Lower lobe of right lung (tissue), 2 donors: ENCODE measurements at regions not wholly inside any gene's neighbourhood (a gene's known extent, or its start where the extent isn't known, plus 50 kb on each side); places are given as distances from the start of the nearest gene placed in this dataset.

Experiments
- ATAC-seq, 2 donors: fragments of 200-7000 bp; cut with Tn5 transposase; one replicate each; pipeline ENCODE4 v1.9.1; 2020 to 2022; ENCODE audit warnings: mild to moderate bottlenecking in 2 of 2, moderate library complexity in 2 of 2
- DNase-seq: peaks from one replicate; pipeline ENCODE4 v3.0.0-alpha.2; 2020
- H3K27ac ChIP-seq: fragments of 200-600 bp; one replicate; pipeline ENCODE4 v1.8.0; 2022
- H3K27me3 ChIP-seq: fragments of 200-600 bp; one replicate; pipeline ENCODE4 v1.8.0; 2022; ENCODE audit warnings: low read depth
- H3K36me3 ChIP-seq: fragments of 200-600 bp; one replicate; pipeline ENCODE4 v1.8.0; 2022; ENCODE audit warnings: mild to moderate bottlenecking
- H3K4me1 ChIP-seq: fragments of 200-600 bp; one replicate; pipeline ENCODE4 v1.8.0; 2022
- H3K4me3 ChIP-seq: fragments of 200-600 bp; one replicate; pipeline ENCODE4 v1.8.0; 2022; ENCODE audit warnings: mild to moderate bottlenecking
- H3K9me3 ChIP-seq: fragments of 200-600 bp; one replicate; pipeline ENCODE4 v1.8.0; 2022
- intact Hi-C: fragments of 100-400 bp; cut with DNase I; formaldehyde crosslinking; loops from one replicate; pipeline ENCODE4 v1.11.0; 2022
- TF ChIP-seq, protein P1 (sequence below): fragments of 200-600 bp; IDR thresholded peaks from one replicate; pipeline ENCODE4 v1.8.0; 2022; ENCODE audit warnings: antibody characterized with exemption, mild to moderate bottlenecking
- donor health status: DM: no; HTN: yes; CAD: no; lungs with severe emphysema.

DNA sequence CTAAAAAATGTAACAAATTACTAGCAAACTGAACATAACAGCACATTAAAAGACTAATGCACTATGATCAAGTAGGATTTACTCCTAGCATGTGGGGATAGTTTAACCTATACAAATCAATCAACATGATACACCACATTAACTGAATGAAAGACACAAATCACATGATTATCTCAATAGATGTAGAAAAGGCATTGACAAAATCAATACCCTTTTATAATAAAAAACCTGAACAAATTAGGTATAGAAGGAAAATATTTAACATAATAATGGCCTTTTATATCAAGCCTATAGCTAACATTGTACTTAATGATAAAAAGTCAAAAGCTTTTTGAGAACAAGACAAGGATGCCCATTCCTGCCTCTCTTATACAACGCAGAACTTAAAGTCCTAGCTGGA lies 540.0 kb downstream of the RERGL start:
- H3K4me1 ChIP-seq, result no peaks in the 10 kb centered on the region
- H3K36me3 ChIP-seq, result no peaks in the 10 kb centered on the region
- TF ChIP-seq, protein P1, sequence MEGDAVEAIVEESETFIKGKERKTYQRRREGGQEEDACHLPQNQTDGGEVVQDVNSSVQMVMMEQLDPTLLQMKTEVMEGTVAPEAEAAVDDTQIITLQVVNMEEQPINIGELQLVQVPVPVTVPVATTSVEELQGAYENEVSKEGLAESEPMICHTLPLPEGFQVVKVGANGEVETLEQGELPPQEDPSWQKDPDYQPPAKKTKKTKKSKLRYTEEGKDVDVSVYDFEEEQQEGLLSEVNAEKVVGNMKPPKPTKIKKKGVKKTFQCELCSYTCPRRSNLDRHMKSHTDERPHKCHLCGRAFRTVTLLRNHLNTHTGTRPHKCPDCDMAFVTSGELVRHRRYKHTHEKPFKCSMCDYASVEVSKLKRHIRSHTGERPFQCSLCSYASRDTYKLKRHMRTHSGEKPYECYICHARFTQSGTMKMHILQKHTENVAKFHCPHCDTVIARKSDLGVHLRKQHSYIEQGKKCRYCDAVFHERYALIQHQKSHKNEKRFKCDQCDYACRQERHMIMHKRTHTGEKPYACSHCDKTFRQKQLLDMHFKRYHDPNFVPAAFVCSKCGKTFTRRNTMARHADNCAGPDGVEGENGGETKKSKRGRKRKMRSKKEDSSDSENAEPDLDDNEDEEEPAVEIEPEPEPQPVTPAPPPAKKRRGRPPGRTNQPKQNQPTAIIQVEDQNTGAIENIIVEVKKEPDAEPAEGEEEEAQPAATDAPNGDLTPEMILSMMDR, result no peak
- ATAC-seq (no peak), DNase-seq (no peak)
- no peak overlapping the region for H3K27ac ChIP-seq
- H3K9me3 ChIP-seq, result no peaks in the 10 kb centered on the region
- H3K27me3 ChIP-seq, result no peaks in the 10 kb centered on the region
- no peak overlapping the region for H3K4me3 ChIP-seq
- intact Hi-C loops, result no loop called here

DNA sequence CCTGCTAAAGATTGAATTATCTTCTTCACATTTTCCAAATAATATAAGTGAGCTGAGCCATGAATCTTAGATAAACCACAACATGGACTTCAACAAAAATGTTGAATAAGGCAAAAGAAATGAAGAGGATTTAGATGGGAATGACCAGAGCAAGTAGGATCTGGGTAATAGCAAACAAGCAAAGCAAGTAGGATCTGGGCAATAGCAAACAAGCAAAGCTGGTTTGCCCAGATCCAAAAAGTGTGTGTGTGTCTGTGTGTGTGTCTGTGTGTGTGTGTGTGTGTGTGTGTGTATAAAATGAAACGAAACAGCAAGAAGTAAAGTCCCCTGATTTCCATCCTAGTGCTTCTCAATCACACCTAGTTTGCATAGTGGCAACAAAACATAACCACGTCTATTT lies 549.1 kb downstream of the RERGL start:
- peaks cover 6% of the 10 kb centered on the region for H3K9me3 ChIP-seq
- no peak for DNase-seq
- no peaks in the 10 kb centered on the region for H3K36me3 ChIP-seq
- intact Hi-C loops, result no loop called here
- TF ChIP-seq, protein P1, result no peak
- no peak overlapping the region for H3K27ac ChIP-seq
- no peak for ATAC-seq
- no peaks in the 10 kb centered on the region for H3K4me1 ChIP-seq
- H3K27me3 ChIP-seq, result no peaks in the 10 kb centered on the region
- H3K4me3 ChIP-seq, result no peak overlapping the region

DNA sequence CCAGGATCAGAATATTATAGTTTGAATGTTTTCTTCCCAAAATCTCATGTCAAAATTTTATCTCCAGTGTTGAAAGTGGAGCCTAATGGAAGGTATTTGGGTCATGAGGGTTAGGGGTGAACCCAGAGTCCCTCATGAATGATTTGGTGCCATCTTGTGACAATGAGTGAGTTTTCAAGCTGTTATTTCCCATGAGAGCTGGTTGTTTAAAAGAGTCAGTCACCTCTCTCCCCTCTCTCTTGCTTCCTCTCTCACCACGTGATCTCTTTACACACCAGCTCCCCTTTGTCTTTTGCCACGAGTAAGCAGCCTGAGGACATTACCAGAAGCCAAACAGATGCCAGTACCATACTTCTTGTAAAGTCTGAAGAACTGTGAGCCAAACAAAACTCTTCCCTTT lies 561.6 kb downstream of the RERGL start:
- intact Hi-C loops, result no loop called here
- Histone ChIP-seq H3K27ac (no peak overlapping the region), H3K4me3 (no peak overlapping the region), H3K4me1 (no peaks in the 10 kb centered on the region), H3K9me3 (no peaks in the 10 kb centered on the region), H3K27me3 (no peaks in the 10 kb centered on the region), H3K36me3 (no peaks in the 10 kb centered on the region)
- TF ChIP-seq, protein P1, result no peak
- DNase-seq (no peak), ATAC-seq (no peak)

DNA sequence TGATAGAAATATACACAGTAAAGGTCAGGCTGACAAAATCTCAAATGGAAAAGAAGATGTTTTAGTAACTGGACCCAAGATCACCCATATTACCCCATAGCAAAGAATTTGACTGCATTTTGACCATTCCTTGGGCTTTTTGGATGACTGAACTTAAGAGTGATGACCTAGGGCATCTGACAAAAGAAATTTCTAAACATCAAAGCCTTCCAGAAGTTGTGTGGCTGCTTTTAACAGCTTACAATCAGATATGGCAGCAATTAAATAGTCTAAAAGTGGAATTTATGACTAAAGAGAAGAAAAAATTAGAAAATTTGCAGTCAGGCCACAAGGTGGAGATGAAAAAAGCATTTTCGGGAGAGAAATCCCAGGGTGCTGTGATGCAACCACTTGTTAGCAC lies 563.0 kb downstream of the RERGL start:
- Histone ChIP-seq H3K27ac (no peak overlapping the region), H3K4me3 (no peak overlapping the region), H3K4me1 (no peaks in the 10 kb centered on the region), H3K27me3 (no peaks in the 10 kb centered on the region), H3K36me3 (no peaks in the 10 kb centered on the region), H3K9me3 (no peaks in the 10 kb centered on the region)
- TF ChIP-seq, protein P1, result no peak
- ATAC-seq (no peak), DNase-seq (no peak)
- intact Hi-C loops, result no loop called here

DNA sequence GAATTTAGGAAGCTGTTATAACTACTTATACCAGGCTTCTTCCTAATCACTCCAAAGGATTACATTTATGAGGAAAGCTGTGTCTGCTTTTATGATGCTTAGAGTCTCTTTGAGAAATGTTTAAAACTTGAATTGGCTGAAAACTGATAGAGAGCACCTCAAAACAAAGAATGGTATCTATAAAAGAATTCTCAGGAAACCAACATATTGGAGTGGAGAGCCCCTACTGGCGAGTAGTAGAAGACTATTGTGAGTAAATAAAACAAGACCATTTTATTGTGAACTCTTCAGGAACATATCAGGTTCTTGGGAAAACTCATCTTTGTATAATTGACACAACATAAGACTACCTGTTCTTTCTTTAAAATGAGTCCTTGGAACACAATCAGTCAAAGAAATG lies 578.6 kb downstream of the RERGL start:
- TF ChIP-seq, protein P1, result no peak
- H3K4me1 ChIP-seq, result no peaks in the 10 kb centered on the region
- DNase-seq (no peak), ATAC-seq (no peak)
- H3K9me3 ChIP-seq, result no peaks in the 10 kb centered on the region
- no peak overlapping the region for H3K27ac ChIP-seq
- intact Hi-C loops, result no loop called here
- H3K4me3 ChIP-seq, result no peak overlapping the region
- H3K36me3 ChIP-seq, result no peaks in the 10 kb centered on the region
- no peaks in the 10 kb centered on the region for H3K27me3 ChIP-seq

DNA sequence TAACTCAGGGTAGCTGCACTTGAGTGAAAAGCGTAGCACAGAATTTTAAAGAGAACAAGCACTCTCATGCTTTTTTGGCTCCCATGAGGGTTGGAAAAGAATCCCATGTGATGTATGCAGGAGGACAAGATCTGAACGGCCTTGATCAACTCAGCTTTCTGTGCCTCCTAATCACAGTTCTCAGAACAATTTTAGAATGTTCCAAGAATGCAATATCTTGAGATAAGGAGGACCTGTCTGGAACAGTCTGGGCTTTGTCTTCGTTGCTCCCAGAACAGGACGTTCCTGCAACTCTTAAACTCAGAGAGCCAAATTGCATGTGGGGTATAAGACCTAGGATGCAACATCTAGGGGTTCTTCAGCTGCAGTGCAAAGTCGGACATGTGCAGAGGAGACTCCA lies 582.7 kb downstream of the RERGL start:
- ATAC-seq (no peak), DNase-seq (no peak)
- H3K4me3 ChIP-seq, result no peak overlapping the region
- no peaks in the 10 kb centered on the region for H3K4me1 ChIP-seq
- TF ChIP-seq, protein P1, result no peak
- intact Hi-C loops, result no loop called here
- H3K27ac ChIP-seq, result no peak overlapping the region
- H3K27me3 ChIP-seq, result no peaks in the 10 kb centered on the region
- H3K36me3 ChIP-seq, result no peaks in the 10 kb centered on the region
- no peaks in the 10 kb centered on the region for H3K9me3 ChIP-seq
